Aorta (tissue), 5 donors: ENCODE measurements at regions not wholly inside any gene's neighbourhood (a gene's known extent, or its start where the extent isn't known, plus 50 kb on each side); places are given as distances from the start of the nearest gene placed in this dataset.
A peak's percentile ranks its signal among the peaks of the same experiment; 100 is the strongest.

Experiments
- ATAC-seq: fragments of 200-7000 bp; cut with Tn5 transposase; one replicate; pipeline ENCODE4 v1.9.1; 2022; ENCODE audit warnings: moderate library complexity; ENCODE audit not compliant: low FRiP score
- DNase-seq, 2 donors: peaks; one replicate each; pipeline ENCODE4 v3.0.0-alpha.2; 2020
- H3K27ac ChIP-seq, 2 donors: one replicate each; pipeline ENCODE4 v1.5.1; 2013; ENCODE audit warnings: low read length in 2 of 2, mild to moderate bottlenecking in 2 of 2, moderate library complexity in 2 of 2, control low read depth in 1 of 2, inconsistent platforms in 1 of 2, low read depth in 1 of 2
- H3K27me3 ChIP-seq, 2 donors: one replicate each; pipeline ENCODE4 v1.6.1; 2013; ENCODE audit warnings: control low read depth in 1 of 2, low read length in 1 of 2, mild to moderate bottlenecking in 1 of 2, moderate library complexity in 1 of 2; ENCODE audit not compliant: insufficient read depth in 2 of 2, control insufficient read depth in 1 of 2
- H3K36me3 ChIP-seq, 2 donors: one replicate each; pipeline ENCODE4 v1.6.1; 2013; ENCODE audit warnings: control low read depth in 1 of 2, low read length in 1 of 2, mild to moderate bottlenecking in 1 of 2; ENCODE audit not compliant: insufficient read depth in 2 of 2, control insufficient read depth in 1 of 2
- H3K4me1 ChIP-seq, 2 donors: one replicate each; pipeline ENCODE4 v1.6.1; 2013; ENCODE audit warnings: low read length in 2 of 2, control low read depth in 1 of 2, mild to moderate bottlenecking in 1 of 2, moderate library complexity in 1 of 2; ENCODE audit not compliant: insufficient read depth in 2 of 2, control insufficient read depth in 1 of 2
- H3K4me3 ChIP-seq, 2 donors: one replicate each; pipeline ENCODE4 v1.5.1; 2013; ENCODE audit warnings: low read length in 2 of 2, control low read depth in 1 of 2, mild to moderate bottlenecking in 1 of 2
- H3K9me3 ChIP-seq: one replicate; pipeline ENCODE4 v1.6.1; 2013; ENCODE audit warnings: mild to moderate bottlenecking, low read length; ENCODE audit not compliant: control insufficient read depth
- WGBS, 2 donors: extraction: QIAGEN DNeasy Blood & Tissue Kit; methylation state at CpG; one replicate each; pipeline ENCODE4 v1.1.7; 2013; 5-methylcytosine and 5-hydroxymethylcytosine counted together
- intact Hi-C, 2 donors: fragments of 100-400 bp; cut with DNase I; formaldehyde crosslinking; loops; one replicate each; pipeline versions ENCODE4 v1.14.2 to v1.15.0; 2022
- donor health status: healthy with polysubstance abuse.
- donor health status: Bipolar disorder and iron deficiency.
- donor health status: DM: no; HTN: no; CAD: no.
- donor health status: DM: no; HTN: no; CAD: no.
- donor health status: DM: yes; HTN: yes; CAD: no.

DNA sequence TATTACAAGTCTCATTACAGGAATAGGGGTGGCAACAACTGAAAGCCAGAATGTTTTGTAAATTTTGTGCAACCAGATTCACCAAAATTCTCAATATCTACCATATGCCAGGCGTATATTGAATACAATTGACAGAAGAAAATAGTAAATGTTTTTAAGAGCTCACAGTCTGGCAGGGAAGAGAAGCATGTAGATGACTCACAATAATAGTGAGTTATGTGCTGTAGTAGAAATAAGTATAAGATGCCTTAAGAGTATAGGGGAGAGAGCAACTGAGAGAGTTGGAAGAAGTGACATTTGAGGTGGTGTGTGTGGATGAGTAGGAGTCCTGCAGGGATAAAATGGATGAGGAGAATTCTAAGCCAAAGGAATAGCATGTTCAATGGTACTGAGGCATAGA, 170.5 kb upstream of the FGGY start:
- H3K9me3 ChIP-seq, result no peaks in the 10 kb centered on the region
- H3K27me3 ChIP-seq, result no peaks in the 10 kb centered on the region

DNA sequence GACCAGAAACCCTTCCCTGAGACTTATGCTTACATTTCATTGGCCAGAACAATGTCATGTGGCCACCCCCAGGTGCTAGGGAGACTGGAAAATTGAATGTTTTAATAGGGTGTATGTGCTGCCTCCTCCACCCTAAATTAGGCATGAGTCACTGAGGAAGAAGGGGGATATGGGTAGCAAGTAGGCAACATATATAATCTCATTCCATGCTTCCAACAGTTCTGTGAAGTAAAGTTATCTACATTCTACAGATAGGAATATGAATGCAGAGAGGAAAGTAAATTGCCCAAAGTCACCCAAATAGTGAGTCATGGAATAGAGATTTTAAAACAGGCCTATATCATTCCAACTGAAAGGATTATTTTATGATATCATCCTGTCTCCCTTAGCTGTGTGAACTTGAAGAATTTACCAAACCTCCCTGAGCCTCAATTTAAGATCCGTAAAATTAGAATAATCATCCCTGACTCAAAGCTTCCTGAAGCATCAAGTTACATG, 168.6 kb upstream of the FGGY start:
- WGBS, 2 donors, result 69 to 74% methylated on average over 1 of the region's 1 CpG
- Histone ChIP-seq H3K9me3 (no peaks in the 10 kb centered on the region), H3K4me3 (no peak overlapping the region), H3K36me3 (no peaks in the 10 kb centered on the region), H3K4me1 (peaks cover 2 to 4% of the 10 kb centered on the region in 2 donors), H3K27me3 (no peaks in the 10 kb centered on the region), H3K27ac (no peak overlapping the region)
- intact Hi-C loops, result no loop called here
- ATAC-seq (no peak), DNase-seq (no peak)

More for the DNA sequence above, 170.5 kb upstream of the FGGY start:
- H3K36me3 ChIP-seq, result no peaks in the 10 kb centered on the region
- H3K4me1 ChIP-seq, result peaks cover 2 to 4% of the 10 kb centered on the region in 2 donors
- 90 to 97% methylated on average over 1 of the region's 1 CpG for WGBS, 2 donors
- ATAC-seq (no peak), DNase-seq (no peak)
- intact Hi-C loops, result no loop called here
- no peak overlapping the region for H3K4me3 ChIP-seq
- no peak overlapping the region for H3K27ac ChIP-seq

- intact Hi-C loops, result no loop called here
- H3K27me3 ChIP-seq, result no peaks in the 10 kb centered on the region
- H3K27ac ChIP-seq, result no peak overlapping the region
- WGBS, 2 donors, result 68 to 69% methylated on average over 4 of the region's 4 CpGs
- ATAC-seq (no peak), DNase-seq (no peak)
- H3K36me3 ChIP-seq, result no peaks in the 10 kb centered on the region
- H3K4me1 ChIP-seq, result peaks cover 2 to 4% of the 10 kb centered on the region in 2 donors
- no peaks in the 10 kb centered on the region for H3K9me3 ChIP-seq
- H3K4me3 ChIP-seq, result no peak overlapping the region
Observed at GRCh38 chr1:59128784-59129227, 168.1 kb upstream of the FGGY start.

GRCh38 chr1:59132295-59132694, 164.6 kb upstream of the FGGY start:
- Histone ChIP-seq H3K9me3 (no peaks in the 10 kb centered on the region), H3K27ac (no peak overlapping the region), H3K27me3 (no peaks in the 10 kb centered on the region), H3K4me3 (no peak overlapping the region), H3K36me3 (no peaks in the 10 kb centered on the region), H3K4me1 (peaks cover 0 to 2% of the 10 kb centered on the region in 2 donors)
- DNase-seq, result no peak
- WGBS, 2 donors, result 77 to 89% methylated on average over 5 of the region's 5 CpGs
- no peak for ATAC-seq
- intact Hi-C loops, result no loop called here

GRCh38 chr1:59133997-59134396, 162.9 kb upstream of the FGGY start:
- H3K4me1 ChIP-seq, result peaks cover 0 to 2% of the 10 kb centered on the region in 2 donors
- ATAC-seq (no peak), DNase-seq (no peak)
- no peak overlapping the region for H3K4me3 ChIP-seq
- H3K27me3 ChIP-seq, result no peaks in the 10 kb centered on the region
- H3K36me3 ChIP-seq, result no peaks in the 10 kb centered on the region
- H3K27ac ChIP-seq, result no peak overlapping the region
- intact Hi-C loops, result no loop called here
- no peaks in the 10 kb centered on the region for H3K9me3 ChIP-seq
- 99 to 100% methylated on average over 1 of the region's 1 CpG for WGBS, 2 donors

GRCh38 chr1:59135761-59136255, 161.1 kb upstream of the FGGY start:
- no peaks in the 10 kb centered on the region for H3K4me1 ChIP-seq
- no peak for ATAC-seq
- H3K27me3 ChIP-seq, result no peaks in the 10 kb centered on the region
- intact Hi-C loops, result no loop called here
- no peak for DNase-seq
- no peaks in the 10 kb centered on the region for H3K36me3 ChIP-seq
- H3K4me3 ChIP-seq, result no peak overlapping the region
- H3K27ac ChIP-seq, result no peak overlapping the region
- no peaks in the 10 kb centered on the region for H3K9me3 ChIP-seq
- WGBS, 2 donors, result 96 to 100% methylated on average over 1 of the region's 1 CpG

DNA sequence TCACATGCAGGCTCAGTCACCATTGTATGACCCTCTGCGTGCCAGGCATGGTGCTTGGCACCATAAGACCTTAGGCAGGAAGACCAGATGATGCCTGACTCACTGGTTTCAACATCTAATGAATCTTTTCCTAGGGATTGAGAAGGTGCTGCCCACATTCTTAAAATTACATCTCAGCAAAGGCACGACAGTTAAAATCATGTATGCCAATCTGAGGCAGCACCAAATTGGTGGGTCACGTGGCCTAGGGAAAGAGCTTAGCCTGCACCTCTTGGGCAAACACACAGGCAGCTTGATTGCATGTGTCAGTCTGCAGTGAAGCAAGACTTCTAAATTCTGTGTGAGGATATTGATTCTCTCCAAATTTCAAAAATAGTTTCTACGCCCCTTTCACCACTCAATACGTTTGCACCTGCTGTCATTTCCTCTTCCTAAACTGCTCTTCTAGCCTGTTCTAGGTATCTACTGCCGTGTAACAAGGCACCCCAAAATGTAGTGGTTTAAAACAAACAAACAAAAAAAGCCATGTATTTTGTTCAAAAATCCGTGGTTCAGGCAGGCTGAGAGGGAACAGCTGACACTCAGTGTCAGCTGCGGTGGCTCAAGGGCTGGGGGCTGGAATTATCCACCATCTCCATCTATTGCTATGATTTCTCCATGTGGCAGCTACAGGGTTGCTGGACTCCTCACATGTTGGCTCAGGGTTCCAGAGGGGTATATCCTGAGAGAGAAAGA, 160.2 kb upstream of the FGGY start:
- H3K9me3 ChIP-seq, result no peaks in the 10 kb centered on the region
- H3K36me3 ChIP-seq, result no peaks in the 10 kb centered on the region
- no peaks in the 10 kb centered on the region for H3K27me3 ChIP-seq
- ATAC-seq, result no peak
- intact Hi-C loops, result no loop called here
- WGBS, 2 donors, result 72 to 76% methylated on average over 8 of the region's 8 CpGs
- peak in 1 of 2 donors; percentile 65 for DNase-seq
- H3K4me3 ChIP-seq, result no peak overlapping the region
- H3K4me1 ChIP-seq, result no peaks in the 10 kb centered on the region
- no peak overlapping the region for H3K27ac ChIP-seq

GRCh38 chr1:59137276-59137615, 159.6 kb upstream of the FGGY start:
- ATAC-seq (no peak), DNase-seq (no peak)
- Histone ChIP-seq H3K36me3 (no peaks in the 10 kb centered on the region), H3K4me3 (no peak overlapping the region), H3K27me3 (no peaks in the 10 kb centered on the region), H3K27ac (no peak overlapping the region), H3K4me1 (no peaks in the 10 kb centered on the region), H3K9me3 (no peaks in the 10 kb centered on the region)
- intact Hi-C loops, result no loop called here
- 91 to 92% methylated on average over 3 of the region's 3 CpGs for WGBS, 2 donors

GRCh38 chr1:59137968-59138367, 158.9 kb upstream of the FGGY start:
- H3K27ac ChIP-seq, result no peak overlapping the region
- ATAC-seq, result no peak
- intact Hi-C loops, result no loop called here

More at GRCh38 chr1:59137968-59138367, 158.9 kb upstream of the FGGY start:
- H3K9me3 ChIP-seq, result no peaks in the 10 kb centered on the region
- H3K36me3 ChIP-seq, result no peaks in the 10 kb centered on the region
- 75 to 85% methylated on average over 4 of the region's 4 CpGs for whole genome bisulfite sequencing, 2 donors
- H3K27me3 ChIP-seq, result no peaks in the 10 kb centered on the region
- H3K4me1 ChIP-seq, result no peaks in the 10 kb centered on the region
- DNase-seq, result no peak
- H3K4me3 ChIP-seq, result no peak overlapping the region
